ENCODE measurements at regions not wholly inside any gene's neighbourhood (a gene's known extent, or its start where the extent isn't known, plus 50 kb on each side); places are given as distances from the start of the nearest gene placed in this dataset.

DNA sequence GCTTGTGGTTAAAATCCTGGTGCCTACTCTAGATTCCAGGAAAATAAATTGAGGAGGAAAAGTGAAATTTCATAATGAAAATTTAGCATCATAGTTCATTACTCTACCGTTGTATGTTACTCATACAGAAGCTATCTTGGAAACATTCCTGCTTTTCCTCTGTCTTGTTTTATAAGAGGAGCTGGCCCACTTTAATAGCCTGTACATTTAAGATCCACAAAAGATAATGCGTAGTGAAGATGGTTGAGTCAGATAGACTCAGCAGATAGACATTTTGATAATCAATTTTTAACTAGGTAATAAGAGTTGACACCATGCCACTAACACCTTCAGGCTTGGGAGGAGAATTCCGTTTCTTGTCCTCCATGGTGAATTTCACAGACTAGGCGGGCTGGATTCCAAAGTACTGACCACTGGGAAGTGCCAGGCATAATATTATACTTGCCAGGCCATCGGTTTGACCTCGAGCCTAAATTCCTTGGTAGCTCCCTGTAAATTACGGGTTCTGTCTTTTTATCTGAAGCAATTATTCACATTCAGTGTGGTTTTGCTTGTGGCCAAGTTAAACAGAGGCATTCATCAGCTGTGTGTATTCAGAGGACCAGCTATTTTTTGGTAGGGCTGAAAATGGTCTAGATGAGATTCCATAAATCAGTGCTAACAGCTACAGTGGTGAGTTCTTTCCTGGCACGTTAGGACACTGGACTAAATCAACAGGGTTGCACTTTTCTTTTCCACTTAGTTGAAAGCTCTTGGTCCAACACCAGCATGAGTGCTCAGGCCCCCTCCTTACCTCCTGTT, 111.9 kb upstream of the KAZN start (continued):
- TF ChIP-seq, protein P1, sequence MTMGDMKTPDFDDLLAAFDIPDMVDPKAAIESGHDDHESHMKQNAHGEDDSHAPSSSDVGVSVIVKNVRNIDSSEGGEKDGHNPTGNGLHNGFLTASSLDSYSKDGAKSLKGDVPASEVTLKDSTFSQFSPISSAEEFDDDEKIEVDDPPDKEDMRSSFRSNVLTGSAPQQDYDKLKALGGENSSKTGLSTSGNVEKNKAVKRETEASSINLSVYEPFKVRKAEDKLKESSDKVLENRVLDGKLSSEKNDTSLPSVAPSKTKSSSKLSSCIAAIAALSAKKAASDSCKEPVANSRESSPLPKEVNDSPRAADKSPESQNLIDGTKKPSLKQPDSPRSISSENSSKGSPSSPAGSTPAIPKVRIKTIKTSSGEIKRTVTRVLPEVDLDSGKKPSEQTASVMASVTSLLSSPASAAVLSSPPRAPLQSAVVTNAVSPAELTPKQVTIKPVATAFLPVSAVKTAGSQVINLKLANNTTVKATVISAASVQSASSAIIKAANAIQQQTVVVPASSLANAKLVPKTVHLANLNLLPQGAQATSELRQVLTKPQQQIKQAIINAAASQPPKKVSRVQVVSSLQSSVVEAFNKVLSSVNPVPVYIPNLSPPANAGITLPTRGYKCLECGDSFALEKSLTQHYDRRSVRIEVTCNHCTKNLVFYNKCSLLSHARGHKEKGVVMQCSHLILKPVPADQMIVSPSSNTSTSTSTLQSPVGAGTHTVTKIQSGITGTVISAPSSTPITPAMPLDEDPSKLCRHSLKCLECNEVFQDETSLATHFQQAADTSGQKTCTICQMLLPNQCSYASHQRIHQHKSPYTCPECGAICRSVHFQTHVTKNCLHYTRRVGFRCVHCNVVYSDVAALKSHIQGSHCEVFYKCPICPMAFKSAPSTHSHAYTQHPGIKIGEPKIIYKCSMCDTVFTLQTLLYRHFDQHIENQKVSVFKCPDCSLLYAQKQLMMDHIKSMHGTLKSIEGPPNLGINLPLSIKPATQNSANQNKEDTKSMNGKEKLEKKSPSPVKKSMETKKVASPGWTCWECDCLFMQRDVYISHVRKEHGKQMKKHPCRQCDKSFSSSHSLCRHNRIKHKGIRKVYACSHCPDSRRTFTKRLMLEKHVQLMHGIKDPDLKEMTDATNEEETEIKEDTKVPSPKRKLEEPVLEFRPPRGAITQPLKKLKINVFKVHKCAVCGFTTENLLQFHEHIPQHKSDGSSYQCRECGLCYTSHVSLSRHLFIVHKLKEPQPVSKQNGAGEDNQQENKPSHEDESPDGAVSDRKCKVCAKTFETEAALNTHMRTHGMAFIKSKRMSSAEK (CRISPR knock-in tag; IDR thresholded peaks at IDR 0.05; ENCODE audit: borderline replicate concordance) = no peak
- TF ChIP-seq PRRX2 (CRISPR knock-in tag; IDR thresholded peaks at IDR 0.05) (no peak), NFE2L1 (CRISPR knock-in tag; IDR thresholded peaks at IDR 0.05) (no peak), GTF2I (CRISPR knock-in tag; conservative IDR thresholded peaks at IDR 0.05) (no peak), ZNF396 (CRISPR knock-in tag; IDR thresholded peaks at IDR 0.05; ENCODE audit: borderline replicate concordance) (no peak)
- TF ChIP-seq, protein P2, sequence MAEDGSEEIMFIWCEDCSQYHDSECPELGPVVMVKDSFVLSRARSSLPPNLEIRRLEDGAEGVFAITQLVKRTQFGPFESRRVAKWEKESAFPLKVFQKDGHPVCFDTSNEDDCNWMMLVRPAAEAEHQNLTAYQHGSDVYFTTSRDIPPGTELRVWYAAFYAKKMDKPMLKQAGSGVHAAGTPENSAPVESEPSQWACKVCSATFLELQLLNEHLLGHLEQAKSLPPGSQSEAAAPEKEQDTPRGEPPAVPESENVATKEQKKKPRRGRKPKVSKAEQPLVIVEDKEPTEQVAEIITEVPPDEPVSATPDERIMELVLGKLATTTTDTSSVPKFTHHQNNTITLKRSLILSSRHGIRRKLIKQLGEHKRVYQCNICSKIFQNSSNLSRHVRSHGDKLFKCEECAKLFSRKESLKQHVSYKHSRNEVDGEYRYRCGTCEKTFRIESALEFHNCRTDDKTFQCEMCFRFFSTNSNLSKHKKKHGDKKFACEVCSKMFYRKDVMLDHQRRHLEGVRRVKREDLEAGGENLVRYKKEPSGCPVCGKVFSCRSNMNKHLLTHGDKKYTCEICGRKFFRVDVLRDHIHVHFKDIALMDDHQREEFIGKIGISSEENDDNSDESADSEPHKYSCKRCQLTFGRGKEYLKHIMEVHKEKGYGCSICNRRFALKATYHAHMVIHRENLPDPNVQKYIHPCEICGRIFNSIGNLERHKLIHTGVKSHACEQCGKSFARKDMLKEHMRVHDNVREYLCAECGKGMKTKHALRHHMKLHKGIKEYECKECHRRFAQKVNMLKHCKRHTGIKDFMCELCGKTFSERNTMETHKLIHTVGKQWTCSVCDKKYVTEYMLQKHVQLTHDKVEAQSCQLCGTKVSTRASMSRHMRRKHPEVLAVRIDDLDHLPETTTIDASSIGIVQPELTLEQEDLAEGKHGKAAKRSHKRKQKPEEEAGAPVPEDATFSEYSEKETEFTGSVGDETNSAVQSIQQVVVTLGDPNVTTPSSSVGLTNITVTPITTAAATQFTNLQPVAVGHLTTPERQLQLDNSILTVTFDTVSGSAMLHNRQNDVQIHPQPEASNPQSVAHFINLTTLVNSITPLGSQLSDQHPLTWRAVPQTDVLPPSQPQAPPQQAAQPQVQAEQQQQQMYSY (CRISPR knock-in tag; IDR thresholded peaks at IDR 0.05) = no peak
- TF ChIP-seq, protein P3, sequence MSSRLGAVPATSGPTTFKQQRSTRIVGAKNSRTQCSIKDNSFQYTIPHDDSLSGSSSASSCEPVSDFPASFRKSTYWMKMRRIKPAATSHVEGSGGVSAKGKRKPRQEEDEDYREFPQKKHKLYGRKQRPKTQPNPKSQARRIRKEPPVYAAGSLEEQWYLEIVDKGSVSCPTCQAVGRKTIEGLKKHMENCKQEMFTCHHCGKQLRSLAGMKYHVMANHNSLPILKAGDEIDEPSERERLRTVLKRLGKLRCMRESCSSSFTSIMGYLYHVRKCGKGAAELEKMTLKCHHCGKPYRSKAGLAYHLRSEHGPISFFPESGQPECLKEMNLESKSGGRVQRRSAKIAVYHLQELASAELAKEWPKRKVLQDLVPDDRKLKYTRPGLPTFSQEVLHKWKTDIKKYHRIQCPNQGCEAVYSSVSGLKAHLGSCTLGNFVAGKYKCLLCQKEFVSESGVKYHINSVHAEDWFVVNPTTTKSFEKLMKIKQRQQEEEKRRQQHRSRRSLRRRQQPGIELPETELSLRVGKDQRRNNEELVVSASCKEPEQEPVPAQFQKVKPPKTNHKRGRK (CRISPR knock-in tag; IDR thresholded peaks at IDR 0.05; ENCODE audit: borderline replicate concordance) = no peak
- TF ChIP-seq, protein P4, sequence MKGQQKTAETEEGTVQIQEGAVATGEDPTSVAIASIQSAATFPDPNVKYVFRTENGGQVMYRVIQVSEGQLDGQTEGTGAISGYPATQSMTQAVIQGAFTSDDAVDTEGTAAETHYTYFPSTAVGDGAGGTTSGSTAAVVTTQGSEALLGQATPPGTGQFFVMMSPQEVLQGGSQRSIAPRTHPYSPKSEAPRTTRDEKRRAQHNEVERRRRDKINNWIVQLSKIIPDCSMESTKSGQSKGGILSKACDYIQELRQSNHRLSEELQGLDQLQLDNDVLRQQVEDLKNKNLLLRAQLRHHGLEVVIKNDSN (CRISPR knock-in tag; IDR thresholded peaks at IDR 0.05) = no peak

DNA sequence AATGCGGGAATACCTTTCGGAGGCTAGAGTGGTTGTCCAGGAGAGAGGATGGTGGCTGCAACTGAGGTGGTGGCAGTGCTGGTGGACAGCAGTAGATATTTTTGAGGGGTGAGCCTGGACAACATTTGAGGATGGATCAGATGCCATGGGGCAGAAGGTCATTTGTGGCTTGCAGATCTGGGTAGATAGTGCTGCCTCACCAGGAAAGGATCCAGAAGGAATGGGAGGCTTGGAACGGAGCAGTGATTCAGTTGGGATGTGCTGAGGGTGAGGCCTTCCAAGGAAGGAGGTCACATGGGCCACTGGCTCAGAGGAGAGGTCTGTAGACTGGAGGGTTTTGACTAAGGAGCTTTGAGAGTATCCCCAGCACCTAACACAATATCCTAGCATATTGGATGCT, 110.8 kb upstream of the KAZN start:
- no peaks in the 10 kb centered on the region for H3K36me3 Mint-ChIP-seq
- ChIA-PET POLR2A (no interaction called here), CTCF (no interaction called here)
- no peaks in the 10 kb centered on the region; the same call in 1 of the 2 replicates for H3K27me3 Mint-ChIP-seq (ENCODE audit: low read depth)
- no peak overlapping the region for H3K4me3 Mint-ChIP-seq
- H3K4me1 Mint-ChIP-seq = peaks cover 4% of the 10 kb centered on the region
- H3K27ac Mint-ChIP-seq = no peak overlapping the region
- TF ChIP-seq NFYB (CRISPR knock-in tag; conservative IDR thresholded peaks at IDR 0.05; ENCODE audit: low read depth) (no peak), MYBL2 (CRISPR knock-in tag; IDR thresholded peaks at IDR 0.05) (no peak), RELA (CRISPR knock-in tag; IDR thresholded peaks at IDR 0.05; ENCODE audit: borderline replicate concordance) (no peak), CBFB (CRISPR knock-in tag; IDR thresholded peaks at IDR 0.05; ENCODE audit: low read depth) (no peak), GRHL2 (CRISPR knock-in tag; IDR thresholded peaks at IDR 0.05; ENCODE audit: insufficient replicate concordance, severe bottlenecking) (no peak)
- TF ChIP-seq, protein P5, sequence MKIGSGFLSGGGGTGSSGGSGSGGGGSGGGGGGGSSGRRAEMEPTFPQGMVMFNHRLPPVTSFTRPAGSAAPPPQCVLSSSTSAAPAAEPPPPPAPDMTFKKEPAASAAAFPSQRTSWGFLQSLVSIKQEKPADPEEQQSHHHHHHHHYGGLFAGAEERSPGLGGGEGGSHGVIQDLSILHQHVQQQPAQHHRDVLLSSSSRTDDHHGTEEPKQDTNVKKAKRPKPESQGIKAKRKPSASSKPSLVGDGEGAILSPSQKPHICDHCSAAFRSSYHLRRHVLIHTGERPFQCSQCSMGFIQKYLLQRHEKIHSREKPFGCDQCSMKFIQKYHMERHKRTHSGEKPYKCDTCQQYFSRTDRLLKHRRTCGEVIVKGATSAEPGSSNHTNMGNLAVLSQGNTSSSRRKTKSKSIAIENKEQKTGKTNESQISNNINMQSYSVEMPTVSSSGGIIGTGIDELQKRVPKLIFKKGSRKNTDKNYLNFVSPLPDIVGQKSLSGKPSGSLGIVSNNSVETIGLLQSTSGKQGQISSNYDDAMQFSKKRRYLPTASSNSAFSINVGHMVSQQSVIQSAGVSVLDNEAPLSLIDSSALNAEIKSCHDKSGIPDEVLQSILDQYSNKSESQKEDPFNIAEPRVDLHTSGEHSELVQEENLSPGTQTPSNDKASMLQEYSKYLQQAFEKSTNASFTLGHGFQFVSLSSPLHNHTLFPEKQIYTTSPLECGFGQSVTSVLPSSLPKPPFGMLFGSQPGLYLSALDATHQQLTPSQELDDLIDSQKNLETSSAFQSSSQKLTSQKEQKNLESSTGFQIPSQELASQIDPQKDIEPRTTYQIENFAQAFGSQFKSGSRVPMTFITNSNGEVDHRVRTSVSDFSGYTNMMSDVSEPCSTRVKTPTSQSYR (CRISPR knock-in tag; IDR thresholded peaks at IDR 0.05) = no peak
- TF ChIP-seq, protein P6, sequence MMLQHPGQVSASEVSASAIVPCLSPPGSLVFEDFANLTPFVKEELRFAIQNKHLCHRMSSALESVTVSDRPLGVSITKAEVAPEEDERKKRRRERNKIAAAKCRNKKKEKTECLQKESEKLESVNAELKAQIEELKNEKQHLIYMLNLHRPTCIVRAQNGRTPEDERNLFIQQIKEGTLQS (CRISPR knock-in tag; conservative IDR thresholded peaks at IDR 0.05) = no peak
- TF ChIP-seq, protein P2 (CRISPR knock-in tag; IDR thresholded peaks at IDR 0.05) = no peak
- TF ChIP-seq, protein P4 (CRISPR knock-in tag; IDR thresholded peaks at IDR 0.05) = no peak
- peaks cover 17% of the 10 kb centered on the region for H3K9me3 Mint-ChIP-seq
- ATAC-seq = no peak
- DNase-seq (ENCODE audit: low spot score) = no peak
